ENCODE measurements at regions not wholly inside any gene's neighbourhood (a gene's known extent, or its start where the extent isn't known, plus 50 kb on each side); places are given as distances from the start of the nearest gene placed in this dataset.

DNA sequence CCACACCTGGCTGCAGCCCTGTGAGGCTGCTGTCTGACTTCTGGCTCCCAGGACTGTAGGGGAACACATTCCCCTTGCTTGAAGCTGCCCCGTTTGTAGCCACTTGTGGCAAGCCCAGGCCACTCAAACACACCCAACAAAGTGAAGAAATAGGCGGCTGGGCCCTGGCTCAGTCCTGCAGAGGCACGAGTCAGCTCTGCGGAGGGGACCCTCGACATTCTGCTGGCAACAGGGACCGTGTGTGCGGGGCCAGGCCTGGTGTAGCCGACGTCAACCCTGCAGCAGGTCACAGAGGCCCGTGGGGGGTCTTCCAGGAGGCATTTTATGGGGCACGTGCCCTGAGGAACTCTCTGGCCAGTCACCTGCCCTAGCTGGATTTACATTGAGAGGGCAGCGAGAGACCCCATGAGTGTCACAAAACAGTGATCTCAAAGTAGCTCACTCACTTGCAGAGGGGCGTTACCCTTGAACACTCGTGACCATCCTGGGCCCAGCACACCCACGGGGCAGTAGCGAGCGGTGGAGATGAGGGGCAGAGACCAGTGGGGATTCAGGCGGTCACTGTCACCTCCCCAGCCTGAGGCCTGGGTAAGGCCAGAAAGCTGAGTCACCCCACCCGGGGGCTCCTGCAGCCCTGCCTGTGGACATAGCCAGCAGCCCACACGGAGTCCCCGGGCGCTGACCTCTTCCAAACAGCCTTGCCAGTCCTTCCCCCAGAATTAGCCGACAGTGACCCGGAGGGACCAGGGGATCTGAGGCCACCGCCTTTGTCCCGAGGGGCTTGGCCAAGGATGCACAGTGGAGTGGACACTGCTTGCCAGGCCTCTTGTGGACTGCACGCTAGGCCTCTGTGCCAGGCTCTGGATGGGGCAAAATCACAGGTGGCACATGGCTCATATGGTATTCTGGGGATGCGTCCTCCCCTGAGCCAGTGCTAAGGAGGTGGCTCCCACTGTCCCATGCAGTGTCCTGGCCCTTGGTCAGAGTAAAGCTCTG, 139.5 kb downstream of the CTTN start:
- no peak for DNase-seq

DNA sequence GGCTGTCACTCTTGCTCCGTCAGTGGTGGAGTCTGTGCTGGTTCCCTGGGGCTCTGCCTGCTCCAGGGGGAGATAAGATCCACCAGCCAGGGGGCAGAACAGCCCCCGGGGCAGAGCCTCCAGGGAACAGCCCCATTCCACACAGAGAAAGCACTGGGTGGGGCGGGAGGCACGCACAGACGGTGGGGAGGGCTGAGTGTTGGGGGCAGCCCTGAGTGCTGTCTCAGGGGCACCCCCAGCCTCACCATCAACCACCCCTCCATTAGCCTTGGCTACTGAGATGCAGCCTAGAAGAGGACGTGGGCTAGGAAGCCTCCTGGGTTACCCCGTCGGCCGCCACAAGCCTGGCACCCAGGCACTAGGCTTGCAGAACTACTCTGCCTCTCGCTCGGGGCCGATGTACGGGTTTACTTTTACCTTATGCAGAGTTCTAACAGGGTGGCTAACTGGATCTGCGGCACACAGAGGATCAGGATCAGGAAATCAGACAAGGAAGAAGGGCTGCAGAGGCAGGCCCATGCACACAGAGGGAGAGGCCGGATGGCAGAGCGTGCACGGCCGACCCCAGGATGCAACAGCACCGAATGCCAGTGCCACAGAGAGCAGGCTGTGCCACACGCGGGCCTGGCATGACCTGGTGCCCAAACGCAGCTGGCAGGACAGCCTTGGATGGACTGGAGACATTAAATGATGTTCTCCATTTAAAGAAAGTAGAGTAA, 140.5 kb downstream of the CTTN start:
- DNase-seq: no peak

DNA sequence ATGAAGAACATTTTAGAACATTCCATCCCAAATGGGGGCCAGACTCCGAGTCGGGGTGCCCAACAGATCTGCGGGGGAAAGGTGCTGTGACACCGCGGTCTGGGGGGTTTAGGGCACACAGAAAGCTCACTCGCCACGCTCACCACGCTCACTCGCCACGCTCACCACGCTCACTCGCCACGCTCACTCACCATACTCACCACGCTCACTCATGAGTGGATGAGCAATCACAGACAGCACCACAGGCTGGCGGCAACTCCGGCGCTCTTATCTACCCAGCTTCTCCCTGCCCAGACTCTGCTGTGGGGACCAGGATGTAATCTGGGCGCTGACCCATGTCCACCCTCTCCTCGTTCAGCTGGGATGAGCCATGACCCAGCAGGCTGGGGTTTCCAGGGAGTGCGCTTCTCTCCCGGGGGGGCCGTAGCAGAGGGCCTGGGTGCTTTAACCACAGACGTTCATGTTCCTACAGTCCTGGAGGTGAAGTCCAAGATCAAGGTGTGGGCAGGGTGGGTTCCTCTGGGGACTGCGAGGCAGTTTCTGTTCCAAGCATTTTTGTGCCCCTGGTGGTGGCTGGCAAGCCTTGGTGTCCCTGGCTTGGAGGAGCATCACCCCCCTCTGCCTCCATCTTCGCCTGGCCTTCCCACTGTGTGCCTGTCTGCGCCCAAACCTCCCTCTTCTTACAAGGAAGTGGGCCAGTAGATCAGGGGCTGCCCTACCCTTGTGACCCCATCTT, 141.2 kb downstream of the CTTN start:
- no peak for DNase-seq

DNA sequence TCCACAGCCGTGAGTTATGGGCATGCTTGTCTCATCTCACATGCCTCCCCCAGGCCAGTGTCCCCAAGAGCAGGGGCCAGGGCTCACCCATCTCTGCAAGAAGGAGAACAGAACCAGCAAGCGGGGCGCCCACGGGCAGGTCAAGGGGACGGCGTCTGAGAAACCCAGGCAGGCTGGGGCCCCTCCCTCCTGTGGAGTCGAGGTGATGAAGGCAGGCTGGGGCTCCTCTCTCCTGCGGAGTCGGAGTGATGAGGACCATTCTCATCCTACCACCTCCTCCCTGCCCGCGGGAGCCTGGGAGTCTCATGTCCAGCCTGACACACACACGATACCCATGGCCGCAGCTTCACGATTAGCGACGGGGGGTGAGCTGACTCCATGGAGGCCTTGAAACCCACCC, 141.9 kb downstream of the CTTN start:
- no peak for DNase-seq

DNA sequence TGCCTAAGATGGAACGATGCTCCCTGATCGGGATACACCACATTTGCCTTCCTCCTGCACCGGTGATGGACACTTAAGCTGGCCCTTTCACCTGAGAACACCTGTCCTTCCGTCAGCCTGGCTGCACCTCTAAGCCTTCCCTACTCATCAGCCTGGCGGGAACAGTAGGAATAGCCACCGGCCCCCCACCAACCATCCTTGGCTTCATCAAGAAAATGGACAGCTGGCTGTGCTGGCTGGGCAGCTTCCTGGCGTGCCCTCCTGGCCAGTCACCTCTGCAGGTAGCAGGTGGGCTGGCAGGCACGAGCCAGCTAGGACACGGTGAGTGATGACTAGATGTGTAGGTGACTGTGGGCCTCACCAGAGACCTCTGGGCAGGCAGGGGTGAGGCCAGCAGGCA, 142.8 kb downstream of the CTTN start:
- DNase-seq: no peak

DNA sequence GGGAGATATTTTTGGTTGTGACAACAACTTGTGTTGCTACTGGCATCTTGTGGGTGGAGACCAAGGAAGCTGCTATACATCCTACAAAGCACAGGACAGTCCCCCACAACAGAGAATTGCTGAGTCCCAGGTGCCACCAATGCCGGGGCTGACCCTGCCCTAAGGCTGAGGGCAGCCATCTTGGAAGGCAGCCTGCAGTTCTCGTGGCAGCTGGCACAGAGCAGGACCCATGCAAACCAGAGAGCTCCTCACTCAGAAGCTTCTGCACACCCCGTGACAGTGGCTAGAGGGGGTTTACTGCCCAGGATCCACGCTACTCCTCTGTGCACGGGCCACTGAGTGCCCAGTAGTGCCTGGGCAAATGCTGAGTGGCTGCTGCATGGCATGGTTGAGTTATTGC, 143.4 kb downstream of the CTTN start:
- no peak for DNase-seq

DNA sequence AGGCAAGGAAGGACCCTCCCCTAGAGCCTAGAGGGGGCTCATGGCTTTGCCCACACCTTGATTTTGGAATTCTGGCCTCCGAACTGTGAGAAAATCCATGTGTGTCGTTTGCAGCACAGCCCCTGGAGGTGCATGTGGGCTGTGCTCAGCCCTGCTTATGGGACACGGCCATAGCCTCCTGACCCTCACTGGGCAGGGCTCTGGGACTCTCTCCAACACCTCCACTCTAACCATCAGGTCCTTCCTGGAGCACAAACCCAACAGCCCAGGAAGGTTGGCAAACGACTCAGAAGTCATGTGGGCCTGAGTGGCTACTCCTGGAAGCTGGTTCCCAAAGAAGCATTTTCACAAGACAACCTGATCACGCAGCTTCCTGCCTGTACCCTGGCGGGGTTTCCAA, 144.1 kb downstream of the CTTN start:
- DNase-seq: no peak

DNA sequence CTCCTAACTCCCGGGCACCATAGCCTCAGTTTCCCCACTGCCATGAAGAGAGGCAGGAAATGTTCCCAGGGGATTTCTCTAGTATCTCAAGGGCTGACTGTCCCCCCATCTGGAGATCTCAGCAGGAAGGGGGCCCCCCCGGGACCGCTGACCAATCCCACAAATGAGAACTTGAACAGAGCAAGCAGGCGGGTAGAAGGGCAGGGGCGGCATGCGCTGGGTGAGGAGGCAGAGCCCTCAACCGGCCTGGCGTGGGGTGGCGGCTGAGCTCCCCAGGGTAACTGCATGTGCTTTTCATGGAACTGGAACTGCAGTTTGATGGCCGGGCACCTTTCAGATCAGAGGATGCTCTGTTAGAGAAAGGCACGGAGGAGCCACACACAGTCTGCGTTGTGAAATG, 144.5 kb downstream of the CTTN start:
- no peak for DNase-seq

DNA sequence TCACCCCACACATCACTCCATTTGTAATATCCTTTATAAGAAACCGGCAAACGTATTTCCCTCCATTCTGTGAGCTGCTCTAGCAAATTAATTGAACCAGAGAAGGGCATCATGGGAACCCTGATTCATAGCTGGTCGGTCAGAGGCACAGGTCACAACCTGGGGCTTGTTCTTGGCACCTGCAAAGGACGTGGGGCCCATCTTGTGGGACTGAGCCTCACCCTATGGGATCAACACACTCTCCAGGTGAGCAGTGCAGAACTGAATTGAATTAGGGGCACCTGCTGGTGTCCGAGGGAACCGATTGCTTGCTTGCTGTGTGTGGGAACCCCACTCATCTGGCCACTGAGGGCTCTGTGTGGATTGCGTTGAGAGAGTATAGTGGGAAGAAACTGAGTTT, 145.3 kb downstream of the CTTN start:
- DNase-seq: no peak

DNA sequence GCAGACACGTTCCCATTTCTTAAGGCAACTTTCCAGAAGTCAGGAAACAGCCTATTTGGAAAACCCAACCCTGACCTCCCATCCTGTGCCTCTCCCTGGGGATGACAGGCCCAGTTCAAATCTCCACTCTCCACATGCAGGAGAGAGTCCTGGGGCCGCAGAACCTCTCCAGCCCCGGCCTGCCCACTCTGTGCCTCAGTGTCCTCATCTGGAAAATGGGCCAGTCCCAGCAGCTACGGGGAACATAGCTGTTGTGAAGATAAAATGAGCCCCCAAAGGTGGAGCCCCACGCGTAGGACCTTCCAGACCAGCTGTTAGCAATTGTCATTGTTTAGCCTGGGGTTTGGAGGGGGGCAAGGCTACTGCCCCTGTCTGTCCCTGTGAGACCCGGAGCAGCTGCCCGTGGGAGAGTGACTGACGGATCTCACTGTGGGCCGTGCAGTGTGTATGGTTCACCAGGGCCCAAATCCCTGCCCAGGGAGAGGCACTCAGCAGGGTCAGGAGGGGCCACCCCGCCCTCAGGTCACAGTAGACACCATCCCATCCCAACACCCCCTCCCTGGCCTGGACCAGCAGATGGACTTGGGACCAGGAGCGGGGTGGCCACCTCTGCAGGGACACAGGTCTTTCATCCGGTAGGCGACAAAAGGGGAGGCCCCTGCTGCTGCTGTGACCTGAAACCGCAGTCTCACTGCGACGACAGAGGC, 145.9 kb downstream of the CTTN start:
- no peak for DNase-seq

DNA sequence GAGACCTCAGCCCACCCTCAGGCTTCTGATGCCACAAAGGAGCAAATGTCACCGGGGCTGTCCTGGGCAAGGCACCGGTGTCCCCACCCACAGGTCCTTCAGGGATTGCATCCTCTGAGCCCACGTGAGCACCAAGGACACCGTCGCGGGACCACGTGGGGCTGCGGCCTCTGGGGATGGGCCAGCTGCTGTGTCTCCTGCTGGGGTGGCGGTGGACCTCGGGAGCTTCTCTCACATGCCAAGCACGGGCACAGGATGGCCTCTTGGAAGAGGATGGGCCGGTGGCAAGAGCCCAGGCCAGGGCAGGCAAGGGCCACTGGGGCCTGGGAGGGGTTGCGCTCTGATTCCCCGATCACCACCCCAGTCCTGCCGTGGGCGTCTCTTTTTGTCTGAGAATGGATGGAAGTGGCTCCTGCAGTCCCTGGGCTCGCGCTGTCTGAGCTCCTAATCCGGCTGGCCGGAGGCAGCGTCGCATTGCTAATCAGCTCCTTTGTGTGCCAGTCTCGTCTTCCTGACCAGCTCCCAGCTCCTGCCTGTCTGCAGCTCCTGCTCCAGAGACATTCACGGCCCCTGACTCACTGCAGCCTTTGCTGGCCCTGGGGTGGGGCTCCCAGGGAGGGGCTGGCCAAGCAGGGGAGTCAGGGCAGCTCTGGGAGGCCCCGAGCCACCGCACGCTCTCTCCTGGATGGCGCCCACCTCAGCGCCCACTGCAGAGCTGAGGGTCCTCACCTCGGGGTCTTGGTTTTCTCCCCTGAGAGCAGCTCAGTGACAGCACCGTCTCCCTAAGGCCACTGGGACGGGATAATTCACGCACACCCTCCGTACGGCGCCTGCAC, 146.7 kb downstream of the CTTN start:
- DNase-seq: peak; percentile 41 to 52

DNA sequence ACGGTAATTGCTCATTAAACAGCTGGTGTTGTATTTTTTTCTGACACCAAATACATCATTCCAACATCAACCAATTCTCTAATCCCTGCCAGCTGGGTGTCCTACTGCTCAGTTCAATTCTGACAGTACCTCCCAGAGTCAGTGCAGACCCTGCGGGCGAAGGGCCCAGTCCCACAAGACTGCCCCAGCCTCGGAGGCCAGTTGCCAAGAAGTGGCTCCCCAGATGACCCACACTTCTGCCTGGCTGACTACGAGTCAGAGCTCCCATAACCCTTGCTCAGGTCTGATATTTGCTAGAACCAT, 147.2 kb downstream of the CTTN start:
- peak; percentile 62 to 71 for DNase-seq

DNA sequence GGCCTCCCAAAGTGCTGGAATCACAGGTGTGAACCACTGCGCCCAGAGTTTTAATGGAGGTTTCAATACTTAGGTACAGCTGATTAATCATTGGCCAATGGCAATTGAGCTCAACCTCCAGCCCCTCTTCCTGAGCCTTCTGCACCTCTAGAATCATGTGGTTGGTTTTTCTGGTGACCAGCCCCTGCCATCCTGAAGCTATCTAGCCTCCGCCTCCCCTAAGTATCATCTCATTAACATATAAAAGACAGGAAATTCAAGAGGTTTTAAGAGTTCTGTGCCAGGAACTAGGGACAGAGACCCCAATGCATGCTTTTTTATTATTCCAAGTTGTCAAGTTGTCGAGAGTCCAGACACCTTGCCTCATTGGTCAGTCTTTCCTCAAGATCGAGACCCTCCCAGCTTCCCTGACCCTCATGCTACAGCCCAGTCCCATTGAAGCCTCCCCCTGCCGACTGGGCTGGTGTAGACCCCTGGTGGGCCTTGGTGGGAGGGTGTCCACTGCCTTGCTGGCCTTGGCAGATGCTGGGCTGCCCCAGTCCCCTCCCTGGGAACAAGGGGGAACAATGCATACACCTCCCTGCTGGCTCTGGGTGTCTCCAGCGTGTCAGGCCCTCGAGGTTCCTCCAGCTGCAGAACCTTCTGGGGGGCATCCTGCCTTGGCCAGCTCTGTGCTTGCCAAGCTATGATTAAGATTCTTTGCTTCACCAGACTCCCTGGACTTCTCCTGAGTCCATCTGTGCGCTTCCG, 148.0 kb downstream of the CTTN start:
- no peak for DNase-seq

DNA sequence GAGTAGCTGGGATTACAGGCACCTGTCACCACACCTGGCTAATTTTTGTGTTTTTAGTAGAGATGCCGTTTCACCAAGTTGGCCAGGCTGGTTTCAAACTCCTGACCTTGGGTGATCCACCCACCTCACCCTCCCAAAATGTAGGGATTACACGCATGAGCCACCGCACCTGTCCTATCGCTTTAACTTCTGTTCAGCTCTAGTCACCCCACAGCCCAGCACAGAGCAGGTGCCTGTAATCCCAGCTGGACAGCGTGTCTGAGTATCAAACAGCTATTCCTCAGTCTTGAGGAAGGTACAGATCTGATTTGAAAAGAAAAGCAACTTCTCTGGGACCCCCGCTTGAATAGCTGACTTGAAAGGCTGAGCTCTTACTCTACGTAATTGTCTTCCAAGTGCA, 149.1 kb downstream of the CTTN start:
- DNase-seq: peak in 1 of 2 experiments; percentile 30

DNA sequence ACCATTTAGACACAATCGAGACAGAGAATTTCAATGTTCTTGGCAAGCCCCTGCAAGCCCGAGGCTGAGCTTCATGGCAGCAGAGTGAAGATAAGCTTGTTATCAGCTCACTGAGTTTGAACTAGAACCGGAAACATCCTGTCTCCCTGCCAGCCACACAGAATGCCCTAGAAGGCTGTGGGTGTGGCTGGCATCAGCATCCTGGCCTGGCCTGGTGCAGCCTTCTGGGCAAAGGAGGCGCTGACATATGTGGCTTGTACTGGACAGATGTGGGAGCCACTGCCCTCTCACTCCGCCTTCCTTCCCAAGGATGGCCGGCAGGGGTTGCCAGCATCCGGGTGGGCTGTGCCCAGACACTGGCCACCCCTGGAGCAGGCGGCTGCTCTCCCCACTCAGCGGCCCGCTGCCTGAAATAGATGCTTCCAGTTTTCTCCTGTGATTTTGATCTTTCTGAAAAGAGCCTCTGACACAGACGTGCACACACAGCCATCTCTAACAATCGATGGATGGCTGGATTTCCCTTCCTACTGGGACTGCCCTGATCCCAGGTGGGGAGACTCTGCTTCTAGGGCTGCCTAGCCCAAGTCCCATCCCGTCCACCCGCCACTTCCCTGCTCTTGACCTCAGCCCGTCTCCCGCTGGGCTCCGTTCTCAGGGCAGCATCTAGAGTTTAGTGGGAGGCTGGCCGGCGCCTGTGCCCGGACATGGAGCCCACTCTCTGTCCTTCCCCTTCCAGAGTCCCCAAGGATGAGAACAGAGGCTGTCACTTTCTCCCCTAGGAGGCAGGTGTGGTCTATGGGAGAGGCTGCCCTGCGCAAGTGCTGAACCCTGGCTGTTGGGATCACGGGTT, 149.7 kb downstream of the CTTN start:
- peak in 1 of 2 experiments; percentile 25 for DNase-seq

DNA sequence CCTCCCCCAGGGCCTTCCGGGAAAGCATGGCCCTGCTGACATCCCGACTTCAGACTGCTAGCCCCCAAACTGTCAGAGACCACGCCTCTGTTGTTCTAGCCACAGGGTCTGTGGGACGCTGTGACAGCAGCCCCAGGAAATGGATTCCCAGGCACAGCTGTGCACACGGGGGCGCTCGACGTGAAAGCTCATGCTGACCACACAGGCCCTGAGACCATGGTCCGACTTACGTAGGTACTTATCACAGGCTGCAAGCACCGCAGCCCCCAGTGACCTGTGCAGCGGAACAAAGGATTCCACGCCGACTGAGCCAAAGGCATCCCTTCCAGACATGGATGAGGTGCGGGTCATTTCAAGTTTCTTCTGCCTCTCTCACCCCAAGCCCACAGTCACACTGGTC, 150.6 kb downstream of the CTTN start:
- no peak for DNase-seq

DNA sequence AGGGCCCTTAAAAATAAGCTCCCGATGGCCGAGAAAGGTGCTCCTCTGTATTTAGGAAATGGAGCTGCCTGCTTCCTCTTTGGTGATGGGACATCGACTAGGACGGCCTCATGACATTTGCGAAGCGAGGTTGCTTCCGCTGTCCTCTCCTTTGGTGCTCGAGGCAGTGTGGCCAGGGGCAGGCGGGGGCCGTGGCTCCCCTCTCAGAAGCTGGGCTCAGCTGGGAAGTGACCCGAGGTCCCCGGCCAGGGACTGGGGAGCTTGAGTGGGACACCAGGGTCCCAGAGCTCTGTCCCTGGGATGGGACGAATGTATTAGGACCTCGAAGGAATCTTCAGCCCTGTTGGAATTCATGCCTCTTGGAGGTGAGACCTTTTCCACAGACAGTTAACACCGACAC, 151.1 kb downstream of the CTTN start:
- no peak for DNase-seq

DNA sequence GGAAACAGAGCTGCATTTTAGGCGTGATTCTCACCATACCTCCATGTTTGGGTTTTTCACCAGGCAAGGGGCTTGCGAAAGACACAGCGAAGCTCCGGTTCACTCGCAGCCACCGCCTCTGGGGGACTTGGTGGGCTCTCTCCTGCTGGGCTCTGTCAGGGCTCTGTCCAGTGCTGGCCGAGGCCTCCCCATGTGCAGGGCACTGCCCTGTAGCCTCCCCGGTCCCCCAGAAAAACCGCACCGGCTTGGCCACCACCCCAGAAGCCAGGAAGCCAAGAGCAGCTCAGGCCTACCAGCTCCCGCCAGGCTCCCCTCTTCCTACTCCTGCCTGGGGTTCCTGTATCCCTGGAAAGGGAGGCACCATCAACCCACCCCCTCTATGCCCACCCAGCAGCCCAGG, 151.5 kb downstream of the CTTN start:
- no peak for DNase-seq

DNA sequence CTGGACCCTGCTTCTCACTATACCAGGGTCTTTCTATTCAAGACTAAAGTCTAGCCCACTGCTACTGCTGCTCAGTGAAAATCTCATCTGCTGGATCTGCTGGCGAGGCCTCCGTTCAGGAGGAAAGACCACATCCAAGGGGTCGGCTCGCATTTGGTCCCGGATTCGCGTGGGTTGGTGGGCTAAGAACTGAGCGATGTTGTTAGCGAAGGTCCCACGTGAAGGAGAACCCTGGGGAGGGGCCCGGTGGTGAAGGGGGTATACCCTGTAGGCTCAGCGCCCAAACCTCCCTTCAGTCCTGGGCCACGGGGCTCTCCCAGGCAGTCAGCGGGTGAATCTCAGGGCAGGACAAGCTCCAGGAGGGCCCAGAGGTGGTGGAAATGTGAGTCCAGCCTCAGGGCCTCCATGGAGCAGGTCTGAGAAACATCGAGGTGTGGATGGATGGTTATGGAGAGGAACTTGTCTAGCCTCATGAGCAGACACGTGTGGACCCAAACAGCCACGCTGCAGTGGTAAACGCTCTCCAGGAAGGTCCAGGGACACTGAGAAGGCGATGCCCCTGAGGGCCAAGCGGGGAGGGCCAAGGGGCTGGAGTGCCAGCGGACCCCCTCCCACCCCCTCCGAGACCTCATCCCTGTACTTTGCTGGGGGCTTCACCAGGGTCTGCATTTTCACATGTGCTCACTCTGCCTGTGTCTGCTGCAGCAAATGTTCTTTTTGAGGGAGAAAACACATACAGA, 152.3 kb downstream of the CTTN start:
- DNase-seq: no peak

All from NCI-H524 (cell line).